ENCODE measurements at regions not wholly inside any gene's neighbourhood (a gene's known extent, or its start where the extent isn't known, plus 50 kb on each side); places are given as distances from the start of the nearest gene placed in this dataset.

GRCh38 chr2:226652983-226653765 is 146.4 kb downstream of the IRS1 start:
- FAIRE-seq (no peak), DNase-seq (no peak)
- H3K27ac ChIP-seq (ENCODE audit: low read depth in 2 of 2, low read length in 2 of 2), result peak overlapping the region in 1 of 2 donors; percentile 38
- no peak overlapping the region for H3K4me3 ChIP-seq (ENCODE audit: low read length in 3 of 3)
- H3K27me3 ChIP-seq (ENCODE audit: control insufficient read depth, insufficient read depth, low read length), result no peaks in the 10 kb centered on the region
- intact Hi-C loops (cut with DNase I), result loop anchor here (10.0 kb wide), 1 partner anchor 142 kb away; the partner anchor contains the start of gene IRS1
- peaks cover 0 to 27% (median 18%) of the 10 kb centered on the region in 3 donors for H3K4me1 ChIP-seq (ENCODE audit: control insufficient read depth in 2 of 3, insufficient read depth in 2 of 3, low read depth in 1 of 3, low read length in 3 of 3)
- H3K9ac ChIP-seq (ENCODE audit: low read length in 3 of 3), result no peak overlapping the region
- TF ChIP-seq CTCF (IDR thresholded peaks at IDR 0.05; ENCODE audit: borderline replicate concordance, extremely low read depth, insufficient read depth), result no peak
- H3K9me3 ChIP-seq (ENCODE audit: control insufficient read depth in 2 of 3, insufficient read depth in 1 of 3, low read length in 3 of 3), result no peaks in the 10 kb centered on the region
- no peaks in the 10 kb centered on the region for H3K36me3 ChIP-seq (ENCODE audit: control insufficient read depth in 2 of 3, insufficient read depth in 3 of 3, low read length in 3 of 3)

- H3K4me1 ChIP-seq (ENCODE audit: control insufficient read depth in 2 of 3, insufficient read depth in 2 of 3, low read depth in 1 of 3, low read length in 3 of 3), result peaks cover 0 to 27% (median 18%) of the 10 kb centered on the region in 3 donors
- TF ChIP-seq CTCF (IDR thresholded peaks at IDR 0.05; ENCODE audit: borderline replicate concordance, extremely low read depth, insufficient read depth), result no peak
- no peaks in the 10 kb centered on the region for H3K36me3 ChIP-seq (ENCODE audit: control insufficient read depth in 2 of 3, insufficient read depth in 3 of 3, low read length in 3 of 3)
- peak overlapping the region in 1 of 2 donors; percentile 38 for H3K27ac ChIP-seq (ENCODE audit: low read depth in 2 of 2, low read length in 2 of 2)
- no peaks in the 10 kb centered on the region for H3K9me3 ChIP-seq (ENCODE audit: control insufficient read depth in 2 of 3, insufficient read depth in 1 of 3, low read length in 3 of 3)
- no peaks in the 10 kb centered on the region for H3K27me3 ChIP-seq (ENCODE audit: control insufficient read depth, insufficient read depth, low read length)
- intact Hi-C loops (cut with DNase I), result loop anchor here (10.0 kb wide), 1 partner anchor 142 kb away; the partner anchor contains the start of gene IRS1
- peak in 2 of 5 donors; percentile 49 to 69 for DNase-seq
- no peak overlapping the region for H3K9ac ChIP-seq (ENCODE audit: low read length in 3 of 3)
- H3K4me3 ChIP-seq (ENCODE audit: low read length in 3 of 3), result no peak overlapping the region
- FAIRE-seq, result peak; percentile 57
These were observed 147.3 kb downstream of the IRS1 start for GRCh38 chr2:226652369-226652768.

GRCh38 chr2:226649871-226650660 is 149.6 kb downstream of the IRS1 start:
- Histone ChIP-seq H3K4me3 (ENCODE audit: low read length in 3 of 3) (no peak overlapping the region), H3K27me3 (ENCODE audit: control insufficient read depth, insufficient read depth, low read length) (no peaks in the 10 kb centered on the region), H3K4me1 (ENCODE audit: control insufficient read depth in 2 of 3, insufficient read depth in 2 of 3, low read depth in 1 of 3, low read length in 3 of 3) (peaks cover 0 to 27% (median 15%) of the 10 kb centered on the region in 3 donors), H3K9ac (ENCODE audit: low read length in 3 of 3) (peak overlapping the region in 1 of 3 donors; percentile 2), H3K27ac (ENCODE audit: low read depth in 2 of 2, low read length in 2 of 2) (peak overlapping the region; percentile 63 to 66), H3K9me3 (ENCODE audit: control insufficient read depth in 2 of 3, insufficient read depth in 1 of 3, low read length in 3 of 3) (no peaks in the 10 kb centered on the region), H3K36me3 (ENCODE audit: control insufficient read depth in 2 of 3, insufficient read depth in 3 of 3, low read length in 3 of 3) (no peaks in the 10 kb centered on the region)
- intact Hi-C loops (cut with DNase I), result loop anchor here (10.0 kb wide), 1 partner anchor 145 kb away; the partner anchor contains the start of gene IRS1
- FAIRE-seq (no peak), DNase-seq (peak; percentile 65 to 94 (median 85))
- no peak for TF ChIP-seq CTCF (IDR thresholded peaks at IDR 0.05; ENCODE audit: borderline replicate concordance, extremely low read depth, insufficient read depth)
